Activated naive CD4-positive, alpha-beta T cell treated with anti-CD3 and anti-CD28 coated beads for 36 hours (primary cell): ENCODE measurements at regions not wholly inside any gene's neighbourhood (a gene's known extent, or its start where the extent isn't known, plus 50 kb on each side); places are given as distances from the start of the nearest gene placed in this dataset.
"Not testable (repeated sequence)": the region's sequence is repeated elsewhere in the genome, so short reads cannot be mapped to it uniquely, and the experiment has no call there.

Source experiments
- CTCF ChIA-PET: fragments of 350-600 bp; sonication (Branson Sonifier 250); formaldehyde crosslinking; loops from one replicate; lab custom pipeline; 2021; ENCODE audit warnings: antibody characterized with exemption; lab: Charles Lee
- DNase-seq: peaks from one replicate; pipeline ENCODE4 v3.0.0-alpha.2; 2020
- H3K27ac Mint-ChIP-seq: one replicate; pipeline ENCODE4 v1.8.0; 2021; ENCODE audit warnings: mild to moderate bottlenecking, mixed read lengths
- H3K27me3 Mint-ChIP-seq: one replicate; pipeline ENCODE4 v1.8.0; 2021; ENCODE audit warnings: low read depth, mixed read lengths
- H3K36me3 Mint-ChIP-seq: one replicate; pipeline ENCODE4 v1.8.0; 2021; ENCODE audit warnings: low read depth, mixed read lengths
- H3K4me1 Mint-ChIP-seq: one replicate; pipeline ENCODE4 v1.8.0; 2021; ENCODE audit warnings: low read depth, mixed read lengths
- H3K4me3 Mint-ChIP-seq: one replicate; pipeline ENCODE4 v1.8.0; 2021; ENCODE audit warnings: mild to moderate bottlenecking, moderate library complexity, mixed read lengths
- H3K9me3 Mint-ChIP-seq: one replicate; pipeline ENCODE4 v1.8.0; 2021; ENCODE audit warnings: mixed read lengths
- intact Hi-C: fragments of 100-400 bp; cut with micrococcal nuclease; formaldehyde crosslinking; loops from one replicate; pipeline ENCODE4 v1.15.1; 2023

DNA sequence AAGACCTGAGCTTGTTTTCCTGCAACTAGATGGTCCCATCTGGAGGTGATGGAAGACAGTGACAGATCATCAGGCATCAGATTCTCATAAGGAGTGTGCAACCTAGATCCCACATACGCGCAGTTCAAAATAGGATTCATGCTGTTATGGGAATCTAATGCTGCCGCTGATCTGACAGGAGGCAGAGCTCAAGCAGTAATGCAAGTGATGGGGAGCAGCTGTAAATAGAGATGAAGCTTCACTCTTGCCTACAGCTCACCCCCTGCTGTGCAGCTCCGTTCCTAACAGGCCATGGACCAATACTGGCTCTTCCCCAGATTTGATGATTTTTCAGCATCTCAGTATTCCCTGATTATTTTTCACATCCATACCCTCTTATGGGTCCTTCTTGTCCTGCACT lies 208.4 kb upstream of the RXFP2 start:
- CTCF ChIA-PET = no interaction called here
- intact Hi-C loops = loop anchor here (10.0 kb wide), 1 partner anchor 204 kb away; the partner anchor contains the start of gene RXFP2
- Mint-ChIP-seq H3K4me3 (no peak overlapping the region), H3K27me3 (no peaks in the 10 kb centered on the region), H3K4me1 (no peaks in the 10 kb centered on the region), H3K9me3 (no peaks in the 10 kb centered on the region), H3K27ac (no peak overlapping the region), H3K36me3 (no peaks in the 10 kb centered on the region)
- DNase-seq = no peak

DNA sequence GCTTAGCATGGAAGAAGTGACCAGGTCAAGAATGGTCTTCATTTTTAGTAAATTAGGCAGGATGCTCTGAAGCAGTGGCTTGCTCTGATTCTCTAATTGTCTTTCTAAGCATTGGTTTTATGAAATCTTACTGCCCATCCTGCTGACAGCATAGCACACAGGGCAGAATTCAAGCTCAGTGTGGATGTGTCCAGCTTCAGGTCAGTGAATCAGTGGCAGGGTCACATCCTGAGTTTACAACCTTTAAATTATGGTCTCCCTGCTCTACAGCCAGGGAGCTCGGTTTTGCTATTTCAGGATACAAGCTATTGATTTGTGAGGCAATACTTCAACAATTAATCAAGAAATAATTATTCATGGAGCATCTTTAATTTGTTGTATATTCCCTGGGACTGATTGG lies 202.3 kb upstream of the RXFP2 start:
- no peaks in the 10 kb centered on the region for H3K4me1 Mint-ChIP-seq
- peaks cover 11% of the 10 kb centered on the region for H3K27me3 Mint-ChIP-seq
- H3K36me3 Mint-ChIP-seq = no peaks in the 10 kb centered on the region

DNA sequence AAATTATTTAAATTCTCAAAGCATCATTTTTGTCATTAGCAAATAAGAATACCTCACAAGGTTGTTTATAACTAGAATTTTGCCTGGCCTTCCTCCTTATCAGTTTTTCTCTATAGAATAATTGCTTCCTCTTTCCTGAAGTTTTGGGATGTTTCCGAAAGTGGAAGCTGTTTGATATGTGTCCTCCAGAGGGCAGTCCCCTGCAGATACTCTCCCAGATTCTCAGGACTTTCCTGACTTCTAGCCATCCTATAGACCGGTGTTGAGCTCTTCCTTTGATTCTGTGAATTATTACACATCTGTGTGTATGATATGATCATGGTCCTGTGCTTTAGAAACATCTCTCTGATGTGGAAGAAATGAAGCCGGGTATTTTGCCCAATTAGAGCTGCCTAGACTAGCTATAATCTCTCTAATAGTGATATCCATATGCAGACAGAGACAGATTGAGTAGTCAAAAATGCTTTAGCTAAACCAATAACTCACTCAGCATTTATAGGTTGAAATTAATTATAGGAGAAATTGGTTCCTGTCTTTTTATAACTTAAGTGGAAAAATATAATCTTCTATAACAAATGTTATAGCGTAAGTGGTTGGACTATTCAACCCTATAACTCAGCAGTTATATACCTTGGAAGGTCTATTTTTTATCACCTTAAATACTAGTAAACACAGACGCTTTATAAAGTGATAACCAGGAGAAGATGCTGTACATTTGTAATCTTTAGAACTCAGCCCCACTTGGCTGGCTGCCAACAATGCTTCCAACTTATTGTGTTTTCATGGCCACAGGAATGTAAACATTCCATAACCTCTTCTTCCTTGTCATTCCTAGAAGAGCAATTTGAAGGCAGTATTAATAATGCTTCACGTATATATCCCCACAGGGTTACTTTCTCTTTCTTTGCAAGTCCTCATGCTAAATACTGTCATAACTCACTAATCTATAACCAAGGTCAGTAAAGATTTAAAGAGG lies 201.0 kb upstream of the RXFP2 start:
- CTCF ChIA-PET = interaction anchor here (1.1 kb wide), 1 partner anchor 115 kb away, joined by 3 read pairs; no protein-coding TSS in a partner anchor

More for the DNA sequence above, 202.3 kb upstream of the RXFP2 start:
- CTCF ChIA-PET = interaction anchor here (1.1 kb wide), 1 partner anchor 113 kb away, joined by 3 read pairs; no protein-coding TSS in a partner anchor
- no peak overlapping the region for H3K27ac Mint-ChIP-seq
- no peak overlapping the region for H3K4me3 Mint-ChIP-seq
- H3K9me3 Mint-ChIP-seq = no peaks in the 10 kb centered on the region
- DNase-seq = no peak
- intact Hi-C loops = loop anchor here (10.0 kb wide), 1 partner anchor 198 kb away; the partner anchor contains the start of gene RXFP2

GRCh38 chr13:31540281-31540680 lies 199.0 kb upstream of the RXFP2 start:
- H3K27ac Mint-ChIP-seq = no peak overlapping the region
- no peak overlapping the region for H3K4me3 Mint-ChIP-seq
- DNase-seq = no peak
- H3K27me3 Mint-ChIP-seq = peaks cover 11% of the 10 kb centered on the region
- intact Hi-C loops = no loop called here
- H3K4me1 Mint-ChIP-seq = no peaks in the 10 kb centered on the region
- H3K36me3 Mint-ChIP-seq = no peaks in the 10 kb centered on the region
- CTCF ChIA-PET = interaction anchor here (0.6 kb wide), 1 partner anchor 40 kb away, joined by 3 read pairs; no protein-coding TSS in a partner anchor
- H3K9me3 Mint-ChIP-seq = no peaks in the 10 kb centered on the region

More for the DNA sequence above, 201.0 kb upstream of the RXFP2 start:
- Mint-ChIP-seq H3K27me3 (peaks cover 11% of the 10 kb centered on the region), H3K4me1 (no peaks in the 10 kb centered on the region), H3K9me3 (no peaks in the 10 kb centered on the region), H3K36me3 (no peaks in the 10 kb centered on the region), H3K27ac (no peak overlapping the region), H3K4me3 (no peak overlapping the region)
- DNase-seq = no peak
- intact Hi-C loops = loop anchor here (10.0 kb wide), 1 partner anchor 196 kb away; the partner anchor contains the start of gene RXFP2

GRCh38 chr13:31543190-31543589 lies 196.1 kb upstream of the RXFP2 start:
- DNase-seq = no peak
- H3K27ac Mint-ChIP-seq = no peak overlapping the region
- intact Hi-C loops = no loop called here
- CTCF ChIA-PET = no interaction called here
- no peaks in the 10 kb centered on the region for H3K9me3 Mint-ChIP-seq
- peaks cover 6% of the 10 kb centered on the region for H3K27me3 Mint-ChIP-seq
- H3K4me1 Mint-ChIP-seq = no peaks in the 10 kb centered on the region
- H3K36me3 Mint-ChIP-seq = no peaks in the 10 kb centered on the region
- no peak overlapping the region for H3K4me3 Mint-ChIP-seq

GRCh38 chr13:31545616-31546015 lies 193.7 kb upstream of the RXFP2 start:
- no peaks in the 10 kb centered on the region for H3K4me1 Mint-ChIP-seq
- no peaks in the 10 kb centered on the region for H3K27me3 Mint-ChIP-seq
- no peak overlapping the region for H3K27ac Mint-ChIP-seq
- DNase-seq = no peak
- H3K9me3 Mint-ChIP-seq = no peaks in the 10 kb centered on the region
- no peak overlapping the region for H3K4me3 Mint-ChIP-seq
- no peaks in the 10 kb centered on the region for H3K36me3 Mint-ChIP-seq
- intact Hi-C loops = no loop called here
- CTCF ChIA-PET = no interaction called here

- Mint-ChIP-seq H3K27ac (no peak overlapping the region), H3K9me3 (no peaks in the 10 kb centered on the region), H3K36me3 (no peaks in the 10 kb centered on the region), H3K4me3 (no peak overlapping the region), H3K27me3 (no peaks in the 10 kb centered on the region), H3K4me1 (no peaks in the 10 kb centered on the region)
- CTCF ChIA-PET = no interaction called here
- intact Hi-C loops = no loop called here
- no peak for DNase-seq
Observed at GRCh38 chr13:31556376-31556775, 182.9 kb upstream of the RXFP2 start.

- H3K4me1 Mint-ChIP-seq, CTCF ChIA-PET, H3K27ac Mint-ChIP-seq: not testable (repeated sequence)
Observed at GRCh38 chr13:31584221-31584620, 155.1 kb upstream of the RXFP2 start.

GRCh38 chr13:31587698-31588266 lies 151.5 kb upstream of the RXFP2 start:
- no peak overlapping the region for H3K4me3 Mint-ChIP-seq

More at GRCh38 chr13:31584221-31584620, 155.1 kb upstream of the RXFP2 start:
- H3K4me3 Mint-ChIP-seq, intact Hi-C loops, H3K27me3 Mint-ChIP-seq, DNase-seq, H3K9me3 Mint-ChIP-seq, H3K36me3 Mint-ChIP-seq: not testable (repeated sequence)

DNA sequence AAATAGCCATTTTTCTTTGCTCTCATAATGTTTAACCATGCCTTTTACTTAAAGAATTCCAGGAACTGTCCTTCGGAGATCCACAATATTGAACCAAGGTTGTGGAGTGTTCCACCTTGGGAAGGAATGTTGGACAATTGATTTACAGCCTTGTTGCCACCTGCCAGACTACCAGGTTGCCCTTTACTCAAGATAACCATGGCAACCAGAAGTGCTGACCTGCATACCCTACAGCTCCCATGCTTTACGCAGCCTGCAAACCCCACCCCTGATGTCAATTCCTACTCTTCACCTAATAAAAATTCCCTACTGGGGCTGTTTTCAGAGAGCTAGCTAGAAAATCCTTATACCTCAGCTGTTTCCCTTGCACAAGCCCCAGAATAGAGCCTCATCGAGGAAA lies 151.0 kb upstream of the RXFP2 start:
- no peaks in the 10 kb centered on the region for H3K4me1 Mint-ChIP-seq
- no peak for DNase-seq
- H3K4me3 Mint-ChIP-seq = no peak overlapping the region
- intact Hi-C loops = no loop called here
- no peaks in the 10 kb centered on the region for H3K9me3 Mint-ChIP-seq
- no peak overlapping the region for H3K27ac Mint-ChIP-seq
- H3K36me3 Mint-ChIP-seq = no peaks in the 10 kb centered on the region
- CTCF ChIA-PET = interaction anchor here (0.6 kb wide), 1 partner anchor 149 kb away, joined by 3 read pairs; no protein-coding TSS in a partner anchor
- peaks cover 2% of the 10 kb centered on the region for H3K27me3 Mint-ChIP-seq

More at GRCh38 chr13:31587698-31588266, 151.5 kb upstream of the RXFP2 start:
- Mint-ChIP-seq H3K27me3 (peaks cover 2% of the 10 kb centered on the region), H3K27ac (no peak overlapping the region), H3K4me1 (no peaks in the 10 kb centered on the region), H3K9me3 (no peaks in the 10 kb centered on the region), H3K36me3 (no peaks in the 10 kb centered on the region)
- intact Hi-C loops = no loop called here
- DNase-seq = no peak
- CTCF ChIA-PET = interaction anchor here (0.6 kb wide), 1 partner anchor 148 kb away, joined by 3 read pairs; no protein-coding TSS in a partner anchor

- DNase-seq = no peak
- no peaks in the 10 kb centered on the region for H3K9me3 Mint-ChIP-seq
- CTCF ChIA-PET = no interaction called here
- H3K36me3 Mint-ChIP-seq = no peaks in the 10 kb centered on the region
- H3K4me1 Mint-ChIP-seq = no peaks in the 10 kb centered on the region
- intact Hi-C loops = no loop called here
- peaks cover 2% of the 10 kb centered on the region for H3K27me3 Mint-ChIP-seq
- no peak overlapping the region for H3K4me3 Mint-ChIP-seq
- H3K27ac Mint-ChIP-seq = no peak overlapping the region
Observed at GRCh38 chr13:31588893-31589292, 150.4 kb upstream of the RXFP2 start.

DNA sequence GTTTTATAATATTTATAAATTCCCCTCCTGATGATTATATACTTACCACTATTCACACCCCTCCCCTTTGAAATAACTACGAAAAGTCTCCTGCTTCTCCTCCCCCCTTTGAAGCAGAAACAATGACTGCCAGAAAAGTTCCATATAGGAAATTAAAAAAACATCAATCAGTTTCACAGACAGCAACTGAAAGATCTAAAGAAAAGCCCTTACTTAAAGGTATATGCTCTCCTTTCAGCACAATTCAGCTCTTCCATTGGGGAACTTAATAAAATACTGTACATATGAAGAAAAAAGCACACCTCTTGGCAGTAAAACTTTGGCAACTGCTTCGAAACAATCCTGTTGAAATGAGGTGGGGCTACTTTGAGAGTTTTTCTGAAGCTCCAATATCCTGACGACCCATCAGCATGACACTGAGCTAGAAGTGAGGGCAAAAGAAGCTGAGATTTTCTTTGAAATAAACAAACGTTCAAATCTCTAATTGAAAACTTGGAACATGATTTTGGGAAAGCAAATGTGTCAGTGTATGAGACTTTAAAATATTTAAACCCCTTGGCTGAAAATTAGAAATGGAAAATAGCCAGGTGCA lies 147.6 kb upstream of the RXFP2 start:
- Mint-ChIP-seq H3K27ac (no peak overlapping the region), H3K9me3 (no peaks in the 10 kb centered on the region), H3K36me3 (no peaks in the 10 kb centered on the region), H3K27me3 (peaks cover 2% of the 10 kb centered on the region), H3K4me1 (no peaks in the 10 kb centered on the region), H3K4me3 (no peak overlapping the region)
- CTCF ChIA-PET = no interaction called here
- intact Hi-C loops = no loop called here
- no peak for DNase-seq
